Dendritic cell treated with granulocyte-macrophage colony-stimulating factor and Interleukin-4, amounts not matched to agents 40 ng/mL and 50 ng/mL, for 4 days (primary cell): ENCODE measurements at regions not wholly inside any gene's neighbourhood (a gene's known extent, or its start where the extent isn't known, plus 50 kb on each side); places are given as distances from the start of the nearest gene placed in this dataset.

Experiments used
- H3K27ac Mint-ChIP-seq: one replicate; pipeline ENCODE4 v1.8.0; 2022; ENCODE audit warnings: mild to moderate bottlenecking, mixed read lengths
- H3K27me3 Mint-ChIP-seq: one replicate; pipeline ENCODE4 v1.8.0; 2022; ENCODE audit warnings: mild to moderate bottlenecking, mixed read lengths
- H3K36me3 Mint-ChIP-seq: one replicate; pipeline ENCODE4 v1.8.0; 2022; ENCODE audit warnings: low read depth, mixed read lengths
- H3K4me1 Mint-ChIP-seq: one replicate; pipeline ENCODE4 v1.8.0; 2022; ENCODE audit warnings: low read depth, mixed read lengths
- H3K4me3 Mint-ChIP-seq: one replicate; pipeline ENCODE4 v1.8.0; 2022; ENCODE audit warnings: mild to moderate bottlenecking, moderate library complexity, mixed read lengths
- H3K9me3 Mint-ChIP-seq: one replicate; pipeline ENCODE4 v1.8.0; 2022; ENCODE audit warnings: mixed read lengths
- intact Hi-C: fragments of 100-400 bp; cut with micrococcal nuclease; formaldehyde crosslinking; loops from one replicate; pipeline ENCODE4 v1.15.0; 2022

- H3K9me3 Mint-ChIP-seq, result no peaks in the 10 kb centered on the region
- H3K27ac Mint-ChIP-seq, result no peak overlapping the region
- H3K4me1 Mint-ChIP-seq, result no peaks in the 10 kb centered on the region
- no peaks in the 10 kb centered on the region for H3K36me3 Mint-ChIP-seq
- no peak overlapping the region for H3K4me3 Mint-ChIP-seq
- H3K27me3 Mint-ChIP-seq, result no peaks in the 10 kb centered on the region
- intact Hi-C loops, result no loop called here
Observed at GRCh38 chr22:48637231-48637630, 1190.4 kb downstream of the BRD1 start.

GRCh38 chr22:48636746-48637145 lies 1190.9 kb downstream of the BRD1 start:
- no peaks in the 10 kb centered on the region for H3K4me1 Mint-ChIP-seq

GRCh38 chr22:48635816-48636215 lies 1191.9 kb downstream of the BRD1 start:
- H3K4me3 Mint-ChIP-seq, result no peak overlapping the region
- H3K9me3 Mint-ChIP-seq, result no peaks in the 10 kb centered on the region
- no peaks in the 10 kb centered on the region for H3K27me3 Mint-ChIP-seq
- intact Hi-C loops, result no loop called here
- H3K36me3 Mint-ChIP-seq, result no peaks in the 10 kb centered on the region
- no peak overlapping the region for H3K27ac Mint-ChIP-seq
- H3K4me1 Mint-ChIP-seq, result no peaks in the 10 kb centered on the region

More at GRCh38 chr22:48636746-48637145, 1190.9 kb downstream of the BRD1 start:
- no peaks in the 10 kb centered on the region for H3K9me3 Mint-ChIP-seq
- intact Hi-C loops, result no loop called here
- H3K27me3 Mint-ChIP-seq, result no peaks in the 10 kb centered on the region
- no peak overlapping the region for H3K4me3 Mint-ChIP-seq
- H3K27ac Mint-ChIP-seq, result no peak overlapping the region
- no peaks in the 10 kb centered on the region for H3K36me3 Mint-ChIP-seq

- no peak overlapping the region for H3K4me3 Mint-ChIP-seq
- H3K4me1 Mint-ChIP-seq, result no peaks in the 10 kb centered on the region
- no peaks in the 10 kb centered on the region for H3K36me3 Mint-ChIP-seq
- H3K27me3 Mint-ChIP-seq, result no peaks in the 10 kb centered on the region
- no peaks in the 10 kb centered on the region for H3K9me3 Mint-ChIP-seq
- H3K27ac Mint-ChIP-seq, result no peak overlapping the region
- intact Hi-C loops, result no loop called here
Observed at GRCh38 chr22:48635031-48635430, 1192.6 kb downstream of the BRD1 start.

- no peaks in the 10 kb centered on the region for H3K36me3 Mint-ChIP-seq
- no peaks in the 10 kb centered on the region for H3K27me3 Mint-ChIP-seq
- no peaks in the 10 kb centered on the region for H3K9me3 Mint-ChIP-seq
- no peak overlapping the region for H3K4me3 Mint-ChIP-seq
- intact Hi-C loops, result no loop called here
- H3K27ac Mint-ChIP-seq, result no peak overlapping the region
- no peaks in the 10 kb centered on the region for H3K4me1 Mint-ChIP-seq
Observed at GRCh38 chr22:48633996-48634836, 1193.5 kb downstream of the BRD1 start.

GRCh38 chr22:48632646-48633246 lies 1194.9 kb downstream of the BRD1 start:
- Mint-ChIP-seq H3K4me3 (no peak overlapping the region), H3K9me3 (no peaks in the 10 kb centered on the region), H3K36me3 (no peaks in the 10 kb centered on the region), H3K27ac (no peak overlapping the region), H3K27me3 (no peaks in the 10 kb centered on the region), H3K4me1 (no peaks in the 10 kb centered on the region)
- intact Hi-C loops, result no loop called here

- Mint-ChIP-seq H3K9me3 (no peaks in the 10 kb centered on the region), H3K27ac (no peak overlapping the region), H3K27me3 (no peaks in the 10 kb centered on the region), H3K36me3 (no peaks in the 10 kb centered on the region), H3K4me1 (no peaks in the 10 kb centered on the region), H3K4me3 (no peak overlapping the region)
- intact Hi-C loops, result no loop called here
Observed at GRCh38 chr22:48631288-48631863, 1196.3 kb downstream of the BRD1 start.

GRCh38 chr22:48630848-48631247 lies 1196.8 kb downstream of the BRD1 start:
- H3K36me3 Mint-ChIP-seq, result no peaks in the 10 kb centered on the region
- intact Hi-C loops, result no loop called here

GRCh38 chr22:48630433-48630754 lies 1197.3 kb downstream of the BRD1 start:
- Mint-ChIP-seq H3K4me1 (no peaks in the 10 kb centered on the region), H3K9me3 (no peaks in the 10 kb centered on the region), H3K36me3 (no peaks in the 10 kb centered on the region), H3K27me3 (no peaks in the 10 kb centered on the region), H3K27ac (no peak overlapping the region), H3K4me3 (no peak overlapping the region)
- intact Hi-C loops, result no loop called here

More at GRCh38 chr22:48630848-48631247, 1196.8 kb downstream of the BRD1 start:
- Mint-ChIP-seq H3K4me3 (no peak overlapping the region), H3K27ac (no peak overlapping the region), H3K27me3 (no peaks in the 10 kb centered on the region), H3K4me1 (no peaks in the 10 kb centered on the region), H3K9me3 (no peaks in the 10 kb centered on the region)

GRCh38 chr22:48629631-48630432 lies 1197.8 kb downstream of the BRD1 start:
- H3K4me3 Mint-ChIP-seq, result no peak overlapping the region
- H3K27me3 Mint-ChIP-seq, result no peaks in the 10 kb centered on the region
- no peaks in the 10 kb centered on the region for H3K4me1 Mint-ChIP-seq
- H3K36me3 Mint-ChIP-seq, result no peaks in the 10 kb centered on the region
- H3K27ac Mint-ChIP-seq, result no peak overlapping the region
- intact Hi-C loops, result no loop called here
- H3K9me3 Mint-ChIP-seq, result no peaks in the 10 kb centered on the region

- Mint-ChIP-seq H3K27ac (no peak overlapping the region), H3K9me3 (no peaks in the 10 kb centered on the region), H3K4me3 (no peak overlapping the region), H3K36me3 (no peaks in the 10 kb centered on the region), H3K27me3 (no peaks in the 10 kb centered on the region), H3K4me1 (no peaks in the 10 kb centered on the region)
- intact Hi-C loops, result no loop called here
Observed at GRCh38 chr22:48628891-48629543, 1198.7 kb downstream of the BRD1 start.

GRCh38 chr22:48627966-48628365 lies 1199.7 kb downstream of the BRD1 start:
- Mint-ChIP-seq H3K4me3 (no peak overlapping the region), H3K4me1 (no peaks in the 10 kb centered on the region), H3K36me3 (no peaks in the 10 kb centered on the region), H3K27me3 (no peaks in the 10 kb centered on the region), H3K9me3 (no peaks in the 10 kb centered on the region), H3K27ac (no peak overlapping the region)
- intact Hi-C loops, result no loop called here

GRCh38 chr22:48627203-48627602 lies 1200.5 kb downstream of the BRD1 start:
- Mint-ChIP-seq H3K36me3 (no peaks in the 10 kb centered on the region), H3K4me1 (no peaks in the 10 kb centered on the region), H3K27me3 (no peaks in the 10 kb centered on the region), H3K9me3 (no peaks in the 10 kb centered on the region), H3K4me3 (no peak overlapping the region), H3K27ac (no peak overlapping the region)
- intact Hi-C loops, result no loop called here
